HG02678 (cell line): ENCODE measurements at regions not wholly inside any gene's neighbourhood (a gene's known extent, or its start where the extent isn't known, plus 50 kb on each side); places are given as distances from the start of the nearest gene placed in this dataset.
A peak's percentile ranks its signal among the peaks of the same experiment; 100 is the strongest.
"Not testable (repeated sequence)": the region's sequence is repeated elsewhere in the genome, so short reads cannot be mapped to it uniquely, and the experiment has no call there.

Experiments used
- ATAC-seq: cut with Tn5 transposase; IDR thresholded peaks from one replicate; pipeline ENCODE4 v1.9.1; 2021; ENCODE audit warnings: mild to moderate bottlenecking, moderate library complexity; ENCODE audit not compliant: unreplicated experiment

GRCh38 chr16:22572331-22573224, 61.9 kb downstream of the NPIPB5 start:
- ATAC-seq, result not testable (repeated sequence)

- ATAC-seq, result peak; percentile 83
These were observed 62.5 kb downstream of the NPIPB5 start for GRCh38 chr16:22573225-22573530.

GRCh38 chr16:22576506-22576905, 65.8 kb downstream of the NPIPB5 start:
- not testable (repeated sequence) for ATAC-seq

- not testable (repeated sequence) for ATAC-seq
These were observed 72.5 kb downstream of the NPIPB5 start for GRCh38 chr16:22583195-22583594.

- ATAC-seq, result not testable (repeated sequence)
These were observed 73.8 kb downstream of the NPIPB5 start for GRCh38 chr16:22584459-22584858.

GRCh38 chr16:22584941-22585340, 74.2 kb downstream of the NPIPB5 start:
- ATAC-seq, result not testable (repeated sequence)

- not testable (repeated sequence) for ATAC-seq
These were observed 74.7 kb downstream of the NPIPB5 start for GRCh38 chr16:22585431-22585830.

- ATAC-seq, result not testable (repeated sequence)
These were observed 76.0 kb downstream of the NPIPB5 start for GRCh38 chr16:22586732-22587131.

GRCh38 chr16:22589757-22590156, 79.1 kb downstream of the NPIPB5 start:
- ATAC-seq, result not testable (repeated sequence)

GRCh38 chr16:22596445-22597045, 85.9 kb downstream of the NPIPB5 start:
- ATAC-seq, result not testable (repeated sequence)

GRCh38 chr16:22603744-22604143, 93.1 kb downstream of the NPIPB5 start:
- not testable (repeated sequence) for ATAC-seq

- ATAC-seq, result not testable (repeated sequence)
These were observed 95.9 kb downstream of the NPIPB5 start for GRCh38 chr16:22606619-22607018.

GRCh38 chr16:22609798-22610197, 99.1 kb downstream of the NPIPB5 start:
- ATAC-seq, result not testable (repeated sequence)

GRCh38 chr16:22611128-22611527, 100.4 kb downstream of the NPIPB5 start:
- not testable (repeated sequence) for ATAC-seq

- no peak for ATAC-seq
These were observed 103.7 kb downstream of the NPIPB5 start for GRCh38 chr16:22614271-22614947.

GRCh38 chr16:22618842-22619241, 108.2 kb downstream of the NPIPB5 start:
- ATAC-seq, result no peak

GRCh38 chr16:22621586-22622155, 111.0 kb downstream of the NPIPB5 start:
- ATAC-seq, result no peak

GRCh38 chr16:22622703-22623102, 112.0 kb downstream of the NPIPB5 start:
- ATAC-seq, result no peak

- ATAC-seq, result no peak
These were observed 112.7 kb downstream of the NPIPB5 start for GRCh38 chr16:22623351-22623781.

GRCh38 chr16:22624038-22624799, 113.5 kb downstream of the NPIPB5 start:
- ATAC-seq, result no peak
